ENCODE measurements at regions not wholly inside any gene's neighbourhood (a gene's known extent, or its start where the extent isn't known, plus 50 kb on each side); places are given as distances from the start of the nearest gene placed in this dataset.

DNA sequence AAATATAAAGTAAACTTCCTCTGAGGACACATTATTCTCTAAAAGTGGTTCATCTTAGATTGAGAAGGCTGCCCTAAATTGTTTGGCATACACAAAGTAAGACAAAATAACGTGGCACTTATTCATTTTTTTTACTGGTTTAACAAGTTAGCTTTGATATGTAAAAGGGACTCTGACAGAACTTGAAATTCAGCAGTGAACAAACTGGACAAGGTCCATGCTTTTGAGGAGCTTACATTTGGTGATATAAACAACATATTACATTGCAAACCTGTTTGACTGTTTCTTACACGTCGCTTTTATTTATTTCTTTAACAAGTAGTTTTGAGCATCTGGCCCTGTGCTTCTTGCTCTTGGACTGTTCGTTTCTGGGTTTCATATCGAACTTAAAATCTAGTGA lies 253.1 kb upstream of the POM121L12 start:
- TF ChIP-seq EP300 (IDR thresholded peaks at IDR 0.05) (no peak), POLR2AphosphoS5 (IDR thresholded peaks at IDR 0.05) (no peak), POLR2A (IDR thresholded peaks at IDR 0.05; ENCODE audit: low read depth) (no peak)
- TF ChIP-seq, protein P1, sequence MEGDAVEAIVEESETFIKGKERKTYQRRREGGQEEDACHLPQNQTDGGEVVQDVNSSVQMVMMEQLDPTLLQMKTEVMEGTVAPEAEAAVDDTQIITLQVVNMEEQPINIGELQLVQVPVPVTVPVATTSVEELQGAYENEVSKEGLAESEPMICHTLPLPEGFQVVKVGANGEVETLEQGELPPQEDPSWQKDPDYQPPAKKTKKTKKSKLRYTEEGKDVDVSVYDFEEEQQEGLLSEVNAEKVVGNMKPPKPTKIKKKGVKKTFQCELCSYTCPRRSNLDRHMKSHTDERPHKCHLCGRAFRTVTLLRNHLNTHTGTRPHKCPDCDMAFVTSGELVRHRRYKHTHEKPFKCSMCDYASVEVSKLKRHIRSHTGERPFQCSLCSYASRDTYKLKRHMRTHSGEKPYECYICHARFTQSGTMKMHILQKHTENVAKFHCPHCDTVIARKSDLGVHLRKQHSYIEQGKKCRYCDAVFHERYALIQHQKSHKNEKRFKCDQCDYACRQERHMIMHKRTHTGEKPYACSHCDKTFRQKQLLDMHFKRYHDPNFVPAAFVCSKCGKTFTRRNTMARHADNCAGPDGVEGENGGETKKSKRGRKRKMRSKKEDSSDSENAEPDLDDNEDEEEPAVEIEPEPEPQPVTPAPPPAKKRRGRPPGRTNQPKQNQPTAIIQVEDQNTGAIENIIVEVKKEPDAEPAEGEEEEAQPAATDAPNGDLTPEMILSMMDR (IDR thresholded peaks at IDR 0.05): no peak

DNA sequence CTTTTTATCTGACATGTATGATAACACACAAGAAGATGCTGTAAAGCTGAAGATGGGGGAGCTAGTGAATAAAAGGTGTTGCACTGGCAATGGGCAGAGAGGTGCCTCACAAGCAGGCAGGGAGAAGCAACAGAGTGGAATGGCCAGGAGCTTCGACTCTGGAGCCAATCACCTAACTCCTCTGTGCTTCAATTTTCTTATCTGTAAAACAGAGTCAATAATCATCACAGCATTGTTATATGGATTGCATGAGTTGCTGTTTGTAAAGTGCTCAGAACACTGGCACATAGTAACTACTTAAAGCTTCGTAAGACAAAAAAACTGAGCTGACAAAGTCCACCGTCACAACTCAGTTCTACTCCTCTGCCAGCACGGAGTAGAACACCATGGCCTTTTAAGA lies 254.2 kb upstream of the POM121L12 start:
- no peak for DNase-seq (ENCODE audit: extremely low spot score)
- 82% methylated on average over 4 of the region's 4 CpGs for WGBS
- Histone ChIP-seq H3K27ac (replicated peaks in 1 of 4) (no peak overlapping the region), H3K9me3 (peaks cover 0 to 5% (median 0%) of the 10 kb centered on the region in 4 donors), H3K4me3 (no peak overlapping the region), H3K36me3 (no peaks in the 10 kb centered on the region), H3K4me1 (no peaks in the 10 kb centered on the region), H3K27me3 (no peaks in the 10 kb centered on the region)
- TF ChIP-seq, protein P1 (IDR thresholded peaks at IDR 0.05): no peak
- TF ChIP-seq POLR2A (IDR thresholded peaks at IDR 0.05; ENCODE audit: low read depth): no peak
- no peak for TF ChIP-seq POLR2AphosphoS5 (IDR thresholded peaks at IDR 0.05)
- TF ChIP-seq EP300 (IDR thresholded peaks at IDR 0.05): no peak
- intact Hi-C loops (cut with DNase I): no loop called here

More for the DNA sequence above, 253.1 kb upstream of the POM121L12 start:
- no peaks in the 10 kb centered on the region for H3K27me3 ChIP-seq
- DNase-seq (ENCODE audit: extremely low spot score): no peak
- H3K4me3 ChIP-seq: no peak overlapping the region
- no peaks in the 10 kb centered on the region for H3K4me1 ChIP-seq
- intact Hi-C loops (cut with DNase I): no loop called here
- H3K27ac ChIP-seq (replicated peaks in 1 of 4): no peak overlapping the region
- peaks cover 0 to 5% (median 0%) of the 10 kb centered on the region in 4 donors for H3K9me3 ChIP-seq
- 32% methylated on average over 5 of the region's 5 CpGs for WGBS
- H3K36me3 ChIP-seq: no peaks in the 10 kb centered on the region

DNA sequence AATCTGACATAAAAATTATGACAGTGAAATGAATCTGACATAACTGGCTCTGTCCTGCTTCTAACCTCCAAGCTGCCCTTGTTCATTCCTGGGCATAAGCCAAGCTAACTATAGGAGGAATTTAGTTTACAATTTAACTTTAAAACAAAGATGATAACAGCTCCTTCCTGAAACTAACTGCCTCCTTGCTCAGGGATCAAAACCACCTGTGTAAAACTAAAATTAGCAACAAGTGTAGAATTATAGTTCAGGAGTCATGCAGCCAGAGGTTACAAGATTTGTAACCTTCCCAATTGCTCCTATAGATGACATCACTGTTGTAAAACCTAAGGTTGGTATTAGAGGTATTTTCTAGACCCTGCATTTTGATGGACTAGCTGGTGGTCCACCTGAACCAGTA lies 256.4 kb upstream of the POM121L12 start:
- no peak for DNase-seq (ENCODE audit: extremely low spot score)
- Histone ChIP-seq H3K27me3 (no peaks in the 10 kb centered on the region), H3K4me1 (no peaks in the 10 kb centered on the region), H3K27ac (replicated peaks in 1 of 4) (no peak overlapping the region), H3K4me3 (no peak overlapping the region), H3K9me3 (peaks cover 0 to 5% (median 0%) of the 10 kb centered on the region in 4 donors), H3K36me3 (no peaks in the 10 kb centered on the region)
- TF ChIP-seq, protein P1 (IDR thresholded peaks at IDR 0.05): no peak
- TF ChIP-seq POLR2A (IDR thresholded peaks at IDR 0.05; ENCODE audit: low read depth) (no peak), EP300 (IDR thresholded peaks at IDR 0.05) (no peak), POLR2AphosphoS5 (IDR thresholded peaks at IDR 0.05) (no peak)
- intact Hi-C loops (cut with DNase I): no loop called here

DNA sequence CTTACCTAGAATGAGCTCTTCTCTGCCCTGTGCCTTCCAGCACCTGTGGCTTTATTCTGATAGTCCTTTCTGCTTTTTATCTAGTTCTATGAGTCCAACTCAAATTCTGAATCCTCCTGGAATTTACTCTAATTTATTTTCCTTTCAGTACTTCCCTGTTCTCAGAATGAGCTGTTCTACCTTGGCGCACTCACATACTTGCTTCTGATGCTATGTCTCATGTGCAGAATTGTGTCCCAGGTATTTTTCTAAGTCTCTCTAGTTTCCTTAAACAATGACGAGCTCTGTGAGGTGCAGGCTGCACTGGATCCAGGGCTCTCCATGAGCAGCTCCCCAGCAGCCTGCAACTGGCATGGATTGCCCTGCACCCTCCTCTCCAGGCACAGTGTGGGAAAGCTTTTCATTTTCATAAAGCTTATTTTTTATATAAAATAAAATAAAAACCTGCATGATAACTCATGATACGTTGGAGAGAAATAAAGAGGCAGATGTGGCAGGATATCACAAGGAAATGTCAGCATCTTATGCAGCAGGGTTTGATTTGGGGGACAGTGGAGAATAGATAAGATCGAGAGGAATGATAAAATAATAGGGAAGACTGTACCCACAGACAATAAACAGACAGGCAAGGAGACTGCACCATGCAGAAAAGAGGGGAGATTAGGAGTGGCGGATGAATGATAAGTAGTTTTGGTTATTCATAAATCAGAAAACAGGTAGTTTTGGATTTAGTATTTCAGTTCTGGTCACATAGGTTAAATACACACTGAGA lies 258.2 kb upstream of the POM121L12 start:
- intact Hi-C loops (cut with DNase I): no loop called here
- H3K4me3 ChIP-seq: no peak overlapping the region
- TF ChIP-seq POLR2A (IDR thresholded peaks at IDR 0.05; ENCODE audit: low read depth) (no peak), POLR2AphosphoS5 (IDR thresholded peaks at IDR 0.05) (no peak)
- TF ChIP-seq, protein P1 (IDR thresholded peaks at IDR 0.05): no peak
- DNase-seq (ENCODE audit: extremely low spot score): no peak
- H3K27me3 ChIP-seq: no peaks in the 10 kb centered on the region
- H3K4me1 ChIP-seq: no peaks in the 10 kb centered on the region
- H3K9me3 ChIP-seq: peaks cover 0 to 5% (median 0%) of the 10 kb centered on the region in 4 donors
- H3K36me3 ChIP-seq: no peaks in the 10 kb centered on the region
- H3K27ac ChIP-seq (replicated peaks in 1 of 4): no peak overlapping the region
- WGBS: 75% methylated on average over 5 of the region's 5 CpGs

DNA sequence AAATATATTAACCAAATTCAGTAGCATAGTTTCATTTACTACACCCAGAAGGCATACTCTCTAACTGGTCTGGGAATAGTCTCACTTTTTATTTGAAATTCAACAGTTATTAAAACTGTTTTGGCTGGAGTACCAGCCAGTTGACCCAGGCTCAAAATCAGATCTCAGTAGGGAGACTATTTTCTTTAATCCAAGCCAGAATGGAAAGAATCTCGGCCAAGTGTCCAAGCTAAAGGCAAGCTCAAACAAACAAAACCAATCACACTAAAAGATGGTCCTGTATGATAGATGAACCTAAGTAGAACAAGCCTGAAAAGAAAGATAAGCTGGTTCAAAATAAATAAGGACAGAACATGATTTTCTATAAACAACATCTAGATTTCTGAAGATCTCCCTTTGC lies 259.6 kb upstream of the POM121L12 start:
- Histone ChIP-seq H3K27me3 (no peaks in the 10 kb centered on the region), H3K4me1 (no peaks in the 10 kb centered on the region), H3K36me3 (no peaks in the 10 kb centered on the region), H3K27ac (replicated peaks in 1 of 4) (no peak overlapping the region), H3K4me3 (no peak overlapping the region), H3K9me3 (peaks cover 0 to 5% (median 0%) of the 10 kb centered on the region in 4 donors)
- TF ChIP-seq POLR2AphosphoS5 (IDR thresholded peaks at IDR 0.05) (no peak), POLR2A (IDR thresholded peaks at IDR 0.05; ENCODE audit: low read depth) (no peak), EP300 (IDR thresholded peaks at IDR 0.05) (no peak)
- TF ChIP-seq, protein P1 (IDR thresholded peaks at IDR 0.05): no peak
- intact Hi-C loops (cut with DNase I): no loop called here
- 41% methylated on average over 1 of the region's 1 CpG for WGBS
- DNase-seq (ENCODE audit: extremely low spot score): no peak
